Smooth muscle cell (in vitro differentiated cells): ENCODE measurements at regions not wholly inside any gene's neighbourhood (a gene's known extent, or its start where the extent isn't known, plus 50 kb on each side); places are given as distances from the start of the nearest gene placed in this dataset.

ENCODE experiments used
- DNase-seq: peaks from one replicate; lab custom pipeline; 2025; ENCODE audit not compliant: unreplicated experiment; lab: John Stamatoyannopoulos, UW
- H2AFZ ChIP-seq: fragments of 200-600 bp; sonication (generic); 2 replicates; pipeline ENCODE4 v1.6.0; 2016; ENCODE audit warnings: antibody characterized with exemption, low read depth, mild to moderate bottlenecking
- H3F3A ChIP-seq: fragments of 200-600 bp; sonication (generic); 2 replicates; pipeline ENCODE4 v1.6.0; 2017; ENCODE audit warnings: antibody characterized with exemption, low read depth
- H3K27ac ChIP-seq: fragments of 200-600 bp; sonication (generic); 2 replicates; pipeline ENCODE4 v1.5.1; 2016; ENCODE audit warnings: low read depth, mild to moderate bottlenecking
- H3K27me3 ChIP-seq: fragments of 200-600 bp; sonication (generic); 2 replicates; pipeline ENCODE4 v1.6.1; 2016; ENCODE audit warnings: low read depth, mild to moderate bottlenecking
- H3K36me3 ChIP-seq: fragments of 200-600 bp; sonication (generic); 2 replicates; pipeline ENCODE4 v1.5.1; 2016; ENCODE audit warnings: low read depth
- H3K4me1 ChIP-seq: fragments of 200-600 bp; sonication (generic); 2 replicates; pipeline ENCODE4 v1.5.1; 2016; ENCODE audit warnings: low read depth
- H3K4me2 ChIP-seq: fragments of 200-600 bp; sonication (generic); 2 replicates; pipeline ENCODE4 v1.6.0; 2016; ENCODE audit warnings: mild to moderate bottlenecking
- H3K4me3 ChIP-seq: fragments of 200-600 bp; sonication (generic); 2 replicates; pipeline ENCODE4 v1.5.1; 2016; ENCODE audit warnings: mild to moderate bottlenecking
- H3K79me2 ChIP-seq: fragments of 200-600 bp; sonication (generic); 2 replicates; pipeline ENCODE4 v1.6.0; 2016; ENCODE audit warnings: low read depth, mild to moderate bottlenecking
- H3K9ac ChIP-seq: fragments of 200-600 bp; sonication (generic); 2 replicates; pipeline ENCODE4 v1.6.0; 2016; ENCODE audit warnings: low read depth
- H3K9me3 ChIP-seq: fragments of 200-600 bp; sonication (generic); replicated peaks from 2 replicates; pipeline ENCODE4 v1.5.1; 2016; ENCODE audit warnings: low read depth
- H4K20me1 ChIP-seq: fragments of 200-600 bp; sonication (generic); 2 replicates; pipeline ENCODE4 v1.6.0; 2016; ENCODE audit warnings: low read depth
- CTCF ChIP-seq: fragments of 200-600 bp; sonication (generic); IDR thresholded peaks from 2 replicates; pipeline ENCODE4 v1.5.1; 2017; ENCODE audit warnings: borderline replicate concordance, mild to moderate bottlenecking, antibody characterized with exemption; ENCODE audit not compliant: insufficient read depth, poor library complexity, severe bottlenecking
- whole genome bisulfite sequencing: methylation state at CpG from one replicate; pipeline ENCODE4 v1.1.7; 2016; ENCODE audit warnings: low lambda C conversion rate; 5-methylcytosine and 5-hydroxymethylcytosine counted together

- Histone ChIP-seq H3F3A (no peaks in the 10 kb centered on the region), H3K27ac (no peak overlapping the region), H3K79me2 (no peaks in the 10 kb centered on the region), H3K9ac (no peak overlapping the region), H3K27me3 (no peaks in the 10 kb centered on the region), H3K4me2 (no peak overlapping the region), H3K9me3 (no peaks in the 10 kb centered on the region), H2AFZ (no peak overlapping the region), H4K20me1 (no peaks in the 10 kb centered on the region), H3K36me3 (no peaks in the 10 kb centered on the region), H3K4me3 (no peak overlapping the region), H3K4me1 (no peaks in the 10 kb centered on the region)
- DNase-seq, result no peak
- no peak for TF ChIP-seq CTCF
These were observed 798.0 kb upstream of the MGAT4C start for GRCh38 chr12:87054226-87054625.

DNA sequence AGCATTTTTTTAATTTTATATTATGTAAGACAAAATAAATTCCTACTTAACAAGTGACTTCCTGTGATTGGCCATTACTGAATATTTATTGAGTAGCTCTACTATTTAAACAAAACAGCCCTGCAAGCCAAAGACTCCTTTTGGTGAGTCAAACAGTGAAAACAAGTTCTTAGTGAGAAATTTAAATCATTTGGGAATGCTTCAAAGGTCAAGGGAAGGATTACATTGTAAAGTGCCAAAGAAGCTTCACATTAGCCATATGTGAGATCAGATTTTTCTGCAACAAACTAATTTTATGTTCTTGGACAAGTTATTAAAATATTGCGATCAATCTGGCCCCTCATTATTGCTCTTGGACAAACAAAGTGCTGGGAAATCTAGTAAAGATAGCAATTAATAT, 795.4 kb upstream of the MGAT4C start:
- Histone ChIP-seq H3K36me3 (no peaks in the 10 kb centered on the region), H3K4me3 (no peak overlapping the region), H3K4me2 (no peak overlapping the region), H3K9ac (no peak overlapping the region), H2AFZ (no peak overlapping the region), H3K9me3 (no peaks in the 10 kb centered on the region), H3K79me2 (no peaks in the 10 kb centered on the region), H3K4me1 (no peaks in the 10 kb centered on the region), H3F3A (no peaks in the 10 kb centered on the region), H3K27ac (no peak overlapping the region), H4K20me1 (no peaks in the 10 kb centered on the region), H3K27me3 (no peaks in the 10 kb centered on the region)
- no peak for DNase-seq
- TF ChIP-seq CTCF, result no peak
- 94% methylated on average over 1 of the region's 1 CpG for WGBS

DNA sequence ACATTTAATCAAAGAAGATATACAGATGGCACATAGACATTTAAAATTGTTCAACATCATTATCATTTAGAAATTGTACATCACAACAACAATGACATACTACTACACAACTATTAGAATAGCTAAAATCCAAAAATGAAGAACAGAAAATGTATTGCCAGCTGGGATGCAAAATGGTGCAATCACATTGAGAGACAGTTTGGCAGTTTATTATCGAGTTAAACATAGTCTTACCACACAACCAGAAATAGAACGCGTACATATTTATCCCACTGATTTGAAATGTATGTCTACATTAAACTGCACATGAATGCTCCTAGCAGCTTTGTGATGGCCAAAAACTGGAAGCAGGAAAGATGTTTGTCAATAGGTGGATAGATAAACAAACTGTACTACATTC, 791.5 kb upstream of the MGAT4C start:
- no peak overlapping the region for H3K9ac ChIP-seq
- no peak for DNase-seq
- H3K27me3 ChIP-seq, result no peaks in the 10 kb centered on the region
- no peak overlapping the region for H3K4me2 ChIP-seq
- no peaks in the 10 kb centered on the region for H3K36me3 ChIP-seq
- no peaks in the 10 kb centered on the region for H3K9me3 ChIP-seq
- H2AFZ ChIP-seq, result no peak overlapping the region
- 98% methylated on average over 3 of the region's 3 CpGs for WGBS
- H3F3A ChIP-seq, result no peaks in the 10 kb centered on the region
- no peaks in the 10 kb centered on the region for H3K4me1 ChIP-seq
- no peak for TF ChIP-seq CTCF
- no peak overlapping the region for H3K4me3 ChIP-seq
- H3K79me2 ChIP-seq, result no peaks in the 10 kb centered on the region
- H3K27ac ChIP-seq, result no peak overlapping the region
- H4K20me1 ChIP-seq, result no peaks in the 10 kb centered on the region

DNA sequence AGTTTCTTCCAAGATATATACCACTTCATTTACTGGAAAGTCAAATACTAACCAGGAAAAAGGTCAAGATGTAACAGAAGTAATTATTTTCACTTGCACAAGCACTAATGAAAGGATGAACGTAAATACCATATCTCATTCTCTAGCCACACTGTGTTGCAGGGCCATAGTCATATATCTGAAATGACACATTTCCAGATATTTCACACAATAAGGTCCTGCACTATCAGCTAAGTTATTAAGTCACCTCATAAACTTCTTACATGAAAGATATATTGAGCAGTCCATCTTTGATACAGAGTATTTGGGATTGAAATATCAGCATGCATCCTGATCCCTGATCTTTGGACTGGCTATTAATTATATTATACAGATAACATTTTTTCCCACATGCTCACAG, 783.3 kb upstream of the MGAT4C start:
- DNase-seq, result no peak
- no peak overlapping the region for H3K27ac ChIP-seq
- no peak for TF ChIP-seq CTCF
- H3K36me3 ChIP-seq, result no peaks in the 10 kb centered on the region
- H4K20me1 ChIP-seq, result no peaks in the 10 kb centered on the region
- H3K79me2 ChIP-seq, result no peaks in the 10 kb centered on the region
- no peaks in the 10 kb centered on the region for H3K27me3 ChIP-seq
- H3K9me3 ChIP-seq, result no peaks in the 10 kb centered on the region
- 55% methylated on average over 1 of the region's 1 CpG for WGBS
- no peaks in the 10 kb centered on the region for H3F3A ChIP-seq
- no peak overlapping the region for H3K9ac ChIP-seq
- H2AFZ ChIP-seq, result no peak overlapping the region
- no peaks in the 10 kb centered on the region for H3K4me1 ChIP-seq
- H3K4me3 ChIP-seq, result no peak overlapping the region
- H3K4me2 ChIP-seq, result no peak overlapping the region
